ENCODE measurements at regions not wholly inside any gene's neighbourhood (a gene's known extent, or its start where the extent isn't known, plus 50 kb on each side); places are given as distances from the start of the nearest gene placed in this dataset.

DNA sequence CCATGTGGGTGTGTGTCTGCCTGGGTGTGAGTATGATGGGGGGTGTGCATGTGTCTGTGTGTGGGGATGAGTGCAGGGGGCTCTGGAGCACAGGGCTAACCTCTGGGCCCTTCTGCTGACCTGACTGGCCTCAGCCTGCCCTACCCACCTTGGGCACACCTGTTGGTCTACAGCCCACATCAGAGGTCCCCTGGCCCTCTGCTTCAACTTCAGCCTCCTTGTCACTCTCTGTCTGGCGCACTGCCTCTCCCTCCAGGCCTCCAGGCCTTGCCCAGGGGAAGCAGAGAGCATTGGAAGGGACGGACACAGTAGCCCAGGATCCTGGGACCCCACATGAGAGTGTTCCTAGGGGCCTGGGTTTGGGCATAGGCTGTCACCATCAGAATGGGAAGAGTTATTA is 115.4 kb downstream of the EFNB1 start:
- no peak for DNase-seq

DNA sequence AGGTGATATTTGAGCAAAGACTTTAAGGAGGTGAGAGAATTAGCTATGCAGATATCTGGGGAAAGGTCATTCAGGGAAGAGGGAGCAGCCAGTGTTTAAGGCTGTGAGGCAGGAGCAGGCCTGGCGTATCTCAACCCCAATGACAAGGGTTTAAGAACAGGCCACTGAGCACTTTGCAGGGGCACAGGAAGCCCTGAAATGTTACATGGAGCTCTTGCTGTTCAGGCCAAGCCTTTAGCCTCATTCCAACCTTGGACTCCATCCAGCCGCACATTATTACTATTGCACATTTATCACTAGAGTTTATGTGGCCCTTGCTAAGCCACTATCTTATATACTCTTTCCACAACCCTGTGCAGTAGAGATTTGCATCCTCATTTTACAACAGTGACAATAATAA is 114.0 kb downstream of the EFNB1 start:
- no peak for DNase-seq

DNA sequence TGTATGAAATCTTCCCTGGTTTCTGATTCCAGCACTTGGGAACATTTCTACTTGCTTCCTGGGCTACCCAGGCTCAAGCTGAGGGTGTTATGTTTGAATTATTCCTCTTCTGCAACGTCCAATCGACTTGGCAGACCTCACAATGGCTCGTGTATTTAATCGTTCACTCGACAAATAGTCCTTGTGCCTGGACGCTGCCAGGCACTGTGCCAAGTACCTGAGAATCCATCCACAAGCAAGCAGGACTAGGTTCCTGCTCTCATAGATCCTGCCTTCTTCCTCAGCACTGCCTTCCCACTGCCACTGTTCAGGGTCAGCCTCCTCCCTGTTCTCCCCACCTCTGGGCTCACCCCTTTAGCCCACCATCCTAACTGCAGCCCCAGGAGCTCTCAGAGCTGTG is 113.3 kb downstream of the EFNB1 start:
- DNase-seq = no peak

DNA sequence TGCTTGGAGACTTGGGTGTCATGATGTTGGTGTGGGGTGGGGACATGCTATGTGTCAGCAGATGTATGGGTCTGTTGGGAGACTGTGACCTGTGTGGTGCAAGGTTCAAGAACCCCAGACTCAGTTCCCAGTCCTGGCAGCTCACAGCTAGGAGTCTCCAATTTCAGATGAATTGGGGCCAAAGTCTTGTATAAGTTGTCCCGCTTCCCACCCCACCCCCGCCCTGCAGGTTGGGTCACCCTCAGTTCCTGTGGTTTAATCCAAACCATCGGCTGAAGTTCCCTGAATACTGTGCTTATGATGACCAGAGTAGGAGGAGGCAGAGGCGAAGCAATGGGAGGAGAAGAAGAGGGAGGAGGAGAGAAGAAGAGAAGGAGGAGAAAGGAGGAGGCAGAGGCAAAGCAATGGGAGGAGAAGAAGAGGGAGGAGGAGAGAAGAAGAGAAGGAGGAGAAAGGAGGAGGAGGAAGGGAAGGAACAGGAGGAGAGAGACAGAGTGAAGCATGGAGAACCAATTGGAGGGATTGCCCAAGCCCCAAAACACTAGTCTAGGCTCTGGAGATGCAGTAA is 112.6 kb downstream of the EFNB1 start:
- no peak for DNase-seq

DNA sequence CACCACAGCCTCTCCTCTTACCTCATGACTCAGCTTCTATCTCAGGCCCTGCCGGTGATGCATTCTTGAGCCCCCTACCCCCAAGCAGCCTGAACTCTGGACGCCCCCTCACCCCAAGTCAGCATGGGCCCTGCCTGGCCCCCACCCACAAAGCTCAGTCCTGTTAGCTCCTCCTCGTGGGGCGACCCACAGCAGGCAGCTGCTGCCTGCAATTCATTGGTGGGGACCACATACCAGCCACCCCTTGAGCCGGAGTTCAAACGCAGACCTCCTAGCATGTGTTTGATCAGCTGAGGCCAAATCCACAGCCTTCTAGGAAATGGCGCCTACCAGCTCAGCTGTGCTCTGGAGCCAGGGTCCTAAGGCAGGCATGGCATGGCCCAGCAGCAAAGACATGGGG is 111.8 kb downstream of the EFNB1 start:
- no peak for DNase-seq

DNA sequence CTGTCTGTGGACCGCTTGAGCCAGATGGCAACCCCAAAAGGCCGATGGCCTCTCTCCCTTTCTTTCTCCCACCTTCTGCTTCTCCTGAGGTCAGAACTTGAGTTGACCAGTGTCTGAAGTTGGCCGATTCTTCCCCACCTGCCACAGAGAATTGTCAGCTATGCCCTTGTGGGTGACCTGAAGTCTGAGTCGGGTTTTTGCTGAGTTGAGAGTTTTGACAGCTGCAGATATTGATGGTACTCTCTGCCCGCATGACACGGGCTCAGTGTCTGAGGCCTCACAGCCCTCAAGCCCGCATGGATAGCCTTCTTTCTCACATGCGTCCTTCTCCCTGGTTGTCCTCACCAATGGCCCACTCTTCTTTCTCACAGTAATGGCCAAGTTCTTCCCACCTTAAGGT is 111.0 kb downstream of the EFNB1 start:
- DNase-seq = no peak

DNA sequence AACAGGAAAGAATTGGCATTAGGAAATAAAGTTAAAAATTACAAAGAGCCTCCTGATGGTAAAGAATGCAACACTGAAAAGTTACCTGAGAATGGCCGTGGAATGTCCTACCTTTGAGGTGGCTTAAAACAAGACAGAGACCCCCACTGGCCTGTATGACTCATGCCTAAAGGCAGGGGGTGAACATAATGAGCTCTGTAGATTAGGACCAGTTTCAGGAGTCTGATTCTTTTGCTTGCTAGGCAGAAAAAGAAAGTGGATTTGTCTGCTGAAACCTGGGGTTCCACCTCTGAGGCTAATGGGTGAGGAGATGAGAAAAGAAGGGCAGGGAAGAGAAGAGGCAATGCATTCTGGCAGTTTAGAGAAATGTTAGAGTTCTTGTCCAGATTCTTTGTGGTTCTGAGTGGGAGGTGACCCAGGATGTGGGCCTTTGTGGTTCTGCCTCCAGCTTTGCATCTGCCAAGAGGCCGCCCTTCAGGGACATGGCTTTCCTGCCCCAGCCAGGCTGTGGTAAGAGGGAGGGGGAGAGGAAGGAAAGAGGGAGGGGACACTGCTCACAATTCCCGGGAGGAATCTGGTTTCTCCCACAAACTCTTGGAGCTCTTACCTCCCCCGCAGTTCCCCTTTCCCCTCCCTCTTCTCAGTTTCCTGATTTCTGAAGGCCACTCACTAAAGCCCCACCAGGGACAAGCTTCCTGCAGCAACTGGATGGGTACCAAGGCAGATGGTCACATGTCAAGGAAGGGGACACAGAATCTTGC is 109.6 kb downstream of the EFNB1 start:
- no peak for DNase-seq

DNA sequence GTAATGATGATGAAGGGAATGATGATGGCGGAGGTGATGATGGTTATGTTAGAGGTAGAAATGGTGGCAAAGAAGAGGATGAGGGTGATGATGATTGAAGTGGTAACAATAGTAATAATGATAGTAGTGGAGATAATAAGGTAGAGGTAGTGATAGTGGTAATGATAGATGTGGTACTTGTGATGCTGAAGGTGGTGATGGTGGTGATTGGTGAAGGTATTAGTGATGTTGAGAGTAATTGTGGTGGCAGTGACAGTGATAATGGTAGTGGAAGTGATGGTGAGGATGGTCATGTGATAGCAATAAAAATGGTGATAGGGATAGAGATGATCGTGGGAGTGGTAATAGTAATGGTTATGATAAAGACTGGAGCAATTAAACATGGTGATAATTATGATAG is 108.8 kb downstream of the EFNB1 start:
- DNase-seq = no peak

DNA sequence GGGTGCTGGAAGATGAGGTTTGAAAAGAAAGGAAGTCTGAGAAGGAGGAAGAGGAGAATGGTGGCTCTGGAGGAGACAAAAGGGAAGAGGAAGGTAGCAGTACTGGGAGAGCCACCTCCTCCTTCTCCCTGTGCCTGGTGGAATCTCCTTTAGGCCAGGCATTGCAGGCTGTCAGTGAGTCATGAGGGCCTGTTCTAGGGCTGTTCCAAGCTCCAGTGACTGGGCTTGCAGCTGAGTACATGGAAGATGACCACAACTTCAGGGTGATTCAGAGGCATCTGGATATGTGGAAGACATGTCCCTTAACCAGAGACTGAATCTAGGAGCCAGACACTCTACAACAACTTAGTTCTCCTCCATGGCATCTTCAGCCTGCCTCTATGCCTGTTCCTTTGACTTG is 107.8 kb downstream of the EFNB1 start:
- DNase-seq = no peak

DNA sequence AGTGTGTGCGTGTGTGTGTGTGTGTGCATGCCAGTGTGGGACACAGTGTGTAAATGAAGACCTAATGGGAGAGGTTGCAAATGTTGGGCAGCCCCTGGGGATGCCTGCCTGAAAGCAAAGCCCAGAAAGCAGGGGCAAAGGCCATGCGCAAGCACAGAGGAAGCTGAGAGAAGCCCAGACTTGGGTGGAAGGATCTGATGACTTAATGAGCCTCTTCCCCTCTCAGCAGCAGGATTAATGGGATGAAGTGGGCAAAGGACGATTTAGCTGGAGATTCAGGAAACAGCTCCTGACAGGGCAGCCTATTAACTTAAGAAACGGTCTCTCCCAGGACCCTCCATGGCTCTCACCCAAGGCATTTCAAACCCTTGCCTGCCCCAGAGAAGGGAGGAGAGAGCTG is 107.3 kb downstream of the EFNB1 start:
- DNase-seq = no peak

DNA sequence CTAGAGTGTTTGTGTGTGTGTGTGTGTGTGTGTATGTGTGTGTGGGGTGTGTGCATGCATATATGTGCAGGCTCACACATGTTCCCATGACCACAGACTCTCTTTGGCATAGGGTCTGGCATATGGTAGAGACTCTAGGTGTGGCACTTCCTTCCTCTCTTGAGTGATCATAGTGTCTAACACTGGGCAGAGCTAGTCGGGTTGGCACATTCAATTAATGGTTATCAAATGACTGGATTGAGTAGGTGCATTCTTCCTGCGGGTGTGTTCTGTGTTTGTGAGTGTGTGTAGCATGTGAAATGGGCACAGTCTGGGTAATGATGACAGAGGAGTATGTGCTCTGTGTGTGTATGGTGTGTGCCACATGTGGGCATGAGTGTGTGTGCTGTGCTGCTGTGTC is 106.5 kb downstream of the EFNB1 start:
- no peak for DNase-seq

DNA sequence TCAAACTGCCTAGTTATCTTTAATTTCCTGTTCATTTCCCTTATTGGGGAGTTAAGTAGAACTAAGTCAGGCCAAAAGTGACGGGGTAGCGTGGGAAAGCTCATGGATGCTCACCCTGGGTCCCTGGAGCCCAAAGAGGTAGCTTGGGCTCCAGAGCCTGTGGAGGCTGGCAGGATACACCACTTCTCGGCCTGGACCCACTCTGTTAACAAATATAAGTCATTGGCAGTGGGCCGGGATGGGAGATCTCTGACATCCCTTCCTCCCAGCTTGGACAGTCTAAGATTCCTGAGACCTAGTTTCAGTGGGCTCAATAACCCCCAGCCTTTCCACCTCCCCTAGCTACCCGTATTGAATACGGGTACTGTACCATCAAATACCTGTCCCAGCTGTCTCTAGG is 106.1 kb downstream of the EFNB1 start:
- no peak for DNase-seq

DNA sequence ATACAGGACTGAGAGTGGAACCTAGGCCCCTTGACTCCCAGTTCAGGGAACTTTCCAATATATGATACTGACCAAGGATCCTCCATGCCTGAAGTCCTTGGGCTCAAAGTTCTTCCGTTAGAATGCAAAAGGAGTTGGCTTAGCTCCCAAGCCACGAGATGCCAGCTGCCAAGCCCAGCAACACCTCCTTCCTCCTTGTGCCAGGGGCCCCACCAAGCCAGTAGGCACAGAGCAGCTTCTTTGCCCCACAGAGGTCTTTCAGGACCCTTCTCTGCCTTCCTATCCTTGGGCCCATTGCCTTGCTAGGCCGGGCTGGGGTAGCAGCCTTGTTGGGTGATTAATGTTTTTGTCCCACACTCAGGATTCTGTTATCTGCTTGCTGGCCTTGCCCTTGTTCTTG is 105.6 kb downstream of the EFNB1 start:
- no peak for DNase-seq

DNA sequence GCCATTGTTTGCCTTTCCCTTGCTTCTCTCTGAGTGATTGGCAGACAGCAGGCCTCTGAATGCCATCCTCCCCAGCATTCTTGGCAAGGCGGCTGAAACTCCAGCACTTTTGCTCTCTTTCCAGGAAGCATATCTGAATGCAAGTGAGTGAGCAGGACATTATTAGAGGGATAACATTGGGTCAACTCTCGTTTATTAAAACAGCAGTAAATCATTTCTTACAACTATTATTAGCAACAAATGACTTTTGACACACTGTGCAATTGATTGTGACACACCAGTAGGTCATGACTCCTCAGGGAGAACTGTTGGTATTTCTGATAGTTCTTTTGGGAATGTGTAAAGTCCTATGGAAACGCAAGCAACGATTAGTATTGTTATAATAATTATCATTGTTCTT is 103.8 kb downstream of the EFNB1 start:
- no peak for DNase-seq

DNA sequence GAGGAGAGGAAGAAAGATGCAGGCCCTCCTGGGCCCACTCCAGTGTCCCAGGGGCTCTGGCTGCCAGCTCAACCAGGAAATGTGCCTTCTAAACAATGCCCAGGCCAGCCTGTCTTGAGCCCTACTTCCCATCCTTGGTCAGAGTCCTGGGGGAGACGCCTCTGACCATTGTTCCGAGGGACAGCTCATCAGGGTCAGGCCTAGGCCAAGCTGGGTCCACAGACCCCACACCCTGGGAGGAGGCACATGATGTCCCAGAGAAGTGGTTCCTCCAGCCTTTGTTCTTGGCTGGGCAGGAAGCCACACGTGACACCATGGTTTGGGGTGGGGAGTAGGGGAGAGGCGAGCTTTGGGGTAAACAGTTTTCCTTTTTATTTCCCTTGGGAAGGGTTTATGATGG is 102.5 kb downstream of the EFNB1 start:
- DNase-seq = no peak

DNA sequence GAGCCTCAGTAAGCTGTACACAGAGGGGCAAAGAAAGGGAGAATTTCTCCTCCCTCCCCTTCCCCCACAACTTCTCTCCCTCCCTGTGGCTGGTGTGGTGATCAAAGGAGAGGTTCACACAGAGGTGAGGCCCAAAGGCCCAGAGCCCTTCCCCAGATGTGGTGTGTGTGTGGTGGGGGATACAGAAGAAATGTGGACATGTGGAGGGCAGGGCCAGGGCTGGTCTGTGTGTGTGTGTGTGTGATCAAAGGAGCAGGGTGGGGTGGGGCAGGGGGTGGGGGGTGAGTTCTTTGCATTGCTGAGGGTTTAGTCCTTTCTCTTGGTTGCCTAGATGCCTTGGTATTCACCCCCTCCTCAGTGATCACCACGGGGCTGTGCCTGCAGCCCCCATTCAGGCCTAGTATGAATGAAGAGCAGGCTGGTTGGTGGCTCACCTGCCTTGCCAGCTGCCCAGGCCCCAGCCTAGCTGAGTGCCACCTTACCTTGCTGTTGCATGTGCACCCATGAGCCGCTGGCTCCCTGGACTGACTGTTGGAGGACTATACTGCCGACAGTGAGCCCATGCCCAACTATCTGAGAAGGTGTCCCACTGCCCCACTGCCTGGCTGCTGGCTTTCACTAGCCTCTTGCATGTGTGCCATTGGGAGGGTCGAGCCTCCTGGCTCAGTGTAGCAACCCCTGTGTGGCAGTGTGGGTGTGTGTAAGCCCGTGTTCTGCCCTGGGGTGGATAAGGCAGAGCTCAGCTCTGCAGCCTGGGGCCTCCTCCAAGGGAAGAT is 101.9 kb downstream of the EFNB1 start:
- no peak for DNase-seq

DNA sequence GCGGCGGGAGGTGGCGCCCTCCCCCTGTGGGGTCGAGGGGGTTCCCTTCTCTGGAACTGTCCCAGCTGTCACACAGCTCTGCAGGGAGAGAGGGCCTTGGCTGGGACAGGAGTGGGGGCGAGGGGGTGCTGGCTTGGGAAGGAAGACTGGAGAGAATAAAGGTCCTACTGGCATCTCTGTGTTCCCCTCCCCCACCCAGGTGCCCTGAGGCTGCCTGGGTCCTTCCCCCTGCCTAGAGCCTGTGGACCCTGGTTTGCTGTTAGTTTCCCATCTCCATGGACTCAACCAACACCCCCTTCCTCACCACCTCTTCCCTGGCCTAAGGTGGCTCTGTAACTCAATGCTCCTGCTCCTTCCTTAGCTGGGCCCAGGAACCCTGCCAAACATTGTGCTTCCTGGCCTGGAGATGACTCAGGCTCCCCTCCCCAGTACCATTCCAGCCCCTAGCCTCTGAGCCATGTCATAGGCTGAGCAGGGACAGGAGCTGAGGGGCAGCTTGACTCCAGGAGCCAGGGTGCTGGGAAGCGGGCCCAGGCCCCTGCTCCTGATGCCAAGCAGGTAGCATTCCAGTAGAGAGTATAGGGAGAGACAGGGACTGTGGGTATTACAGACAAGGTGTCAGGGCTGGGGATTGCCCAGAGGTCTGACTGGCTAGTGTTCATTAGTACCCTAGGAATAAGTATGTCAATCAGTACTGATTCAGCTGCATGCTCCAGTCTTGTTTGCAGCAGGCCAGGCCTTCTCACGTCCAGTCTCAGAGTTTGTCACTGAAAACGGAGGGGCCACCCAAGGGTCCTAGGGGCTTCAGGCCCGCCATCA is 100.7 kb downstream of the EFNB1 start:
- no peak for DNase-seq

DNA sequence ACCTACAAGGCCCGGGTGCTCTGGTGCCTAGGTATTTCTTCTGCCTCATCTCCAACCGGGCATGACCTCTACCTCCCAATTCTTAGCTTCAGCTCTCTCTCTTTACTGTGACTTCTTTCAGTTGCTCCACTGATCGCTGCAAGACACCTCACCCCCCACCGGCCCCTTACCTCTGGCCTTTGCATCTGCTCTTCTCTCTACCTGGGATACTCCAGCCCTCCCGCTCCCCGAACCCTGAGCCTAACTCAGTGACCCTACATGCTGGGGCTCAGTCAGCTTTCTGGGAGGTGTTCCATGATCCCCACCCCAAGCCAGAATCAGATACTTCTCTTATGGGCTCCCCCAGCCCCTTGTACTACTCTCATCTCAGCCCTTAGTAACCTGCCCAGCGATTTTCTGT is 99.6 kb downstream of the EFNB1 start:
- DNase-seq = no peak

DNA sequence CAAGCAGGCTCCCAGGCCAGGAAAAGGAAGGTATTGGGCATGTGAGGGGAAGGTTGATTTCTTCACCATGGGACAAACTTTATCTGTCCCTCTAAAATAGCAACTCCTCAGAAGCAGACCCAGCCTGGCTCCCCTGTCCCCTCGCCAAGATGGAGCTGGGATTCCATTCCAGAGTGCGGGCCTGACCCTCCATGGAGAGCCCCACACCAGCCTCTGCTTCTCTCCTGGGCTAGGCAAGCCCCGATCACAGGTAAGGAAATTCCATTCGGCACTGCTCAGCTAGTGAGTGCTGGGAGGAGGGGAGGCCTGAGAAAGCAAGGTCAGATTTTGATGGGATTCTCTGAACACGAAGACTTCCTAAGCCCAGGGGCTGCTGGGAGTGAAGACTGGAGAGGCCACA is 98.4 kb downstream of the EFNB1 start:
- no peak for DNase-seq

DNA sequence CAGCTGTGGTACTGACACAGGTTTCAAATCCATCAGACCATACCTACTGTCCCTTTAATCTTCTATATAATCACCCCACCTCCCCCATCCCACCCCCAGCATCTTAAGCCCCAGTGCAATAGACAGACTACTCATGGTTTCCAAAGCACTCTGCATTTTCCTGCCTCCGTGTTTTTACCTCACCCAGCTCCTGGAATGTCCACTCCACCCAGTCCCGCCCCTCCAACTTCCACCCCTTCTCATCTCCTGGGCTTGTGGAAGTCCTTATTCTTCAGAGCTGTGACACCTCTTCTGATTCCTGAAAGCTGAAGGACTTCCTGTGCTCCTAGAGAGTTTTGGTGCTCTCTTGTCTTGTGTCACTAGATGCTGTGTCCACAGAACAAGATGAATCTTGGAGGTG is 94.3 kb downstream of the EFNB1 start:
- DNase-seq = no peak

DNA sequence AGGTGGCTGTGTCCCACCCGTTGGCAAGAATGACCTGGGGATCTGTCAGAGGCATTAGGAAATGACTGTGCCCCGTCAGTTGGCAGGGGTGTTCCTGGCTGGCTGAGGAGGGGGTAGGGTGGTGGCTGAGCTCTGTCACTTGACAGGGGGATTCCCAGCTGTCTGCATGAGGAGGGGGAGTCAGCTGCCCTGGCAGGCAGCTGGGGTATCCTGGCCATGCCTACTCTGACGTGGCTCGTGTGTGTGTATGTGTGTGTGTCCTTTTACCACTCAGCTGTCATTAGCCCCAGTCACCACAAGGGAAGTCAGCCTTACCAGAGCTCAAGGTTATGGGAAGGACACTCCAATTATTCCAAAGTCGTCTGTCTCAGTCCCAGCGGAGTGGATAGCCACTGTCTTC is 93.2 kb downstream of the EFNB1 start:
- no peak for DNase-seq

DNA sequence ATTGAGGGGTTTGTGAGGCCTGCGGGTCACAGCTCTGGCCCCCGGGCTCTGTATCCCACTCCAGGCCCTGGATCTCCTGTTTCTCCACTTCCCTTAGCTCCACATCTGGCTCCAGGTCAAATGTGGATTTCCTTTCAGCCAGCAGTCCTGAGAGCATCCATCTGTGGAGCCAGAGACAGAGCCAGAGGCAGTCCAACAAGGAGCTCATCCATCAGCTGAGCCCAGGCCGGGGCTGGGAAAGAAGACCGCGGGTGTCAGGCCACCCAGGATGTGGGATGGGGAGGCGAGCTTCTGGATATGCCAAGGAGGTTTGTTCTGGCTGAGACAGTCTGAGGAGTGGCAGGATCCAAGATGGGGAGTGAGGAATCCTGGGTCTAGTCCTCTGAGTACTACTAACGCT is 91.7 kb downstream of the EFNB1 start:
- no peak for DNase-seq

DNA sequence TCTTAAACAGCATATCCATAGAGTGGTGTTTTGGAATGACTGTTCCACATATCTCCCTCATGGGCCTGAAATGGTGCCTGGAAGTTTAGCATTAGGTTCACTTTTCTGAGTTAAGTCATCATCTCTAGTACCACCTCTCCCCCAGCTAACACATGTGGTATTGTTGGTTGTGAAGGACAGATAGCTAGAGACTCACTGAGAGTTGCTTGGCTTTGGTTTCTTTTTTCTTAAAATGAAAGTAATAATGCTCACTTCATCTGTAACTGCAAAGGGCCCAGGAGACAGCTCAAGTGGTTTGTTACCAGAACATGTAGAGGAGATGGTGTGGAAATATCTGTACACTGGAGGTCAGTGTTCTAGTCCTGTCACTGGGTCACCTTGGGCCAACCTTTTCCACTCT is 90.9 kb downstream of the EFNB1 start:
- DNase-seq = no peak

DNA sequence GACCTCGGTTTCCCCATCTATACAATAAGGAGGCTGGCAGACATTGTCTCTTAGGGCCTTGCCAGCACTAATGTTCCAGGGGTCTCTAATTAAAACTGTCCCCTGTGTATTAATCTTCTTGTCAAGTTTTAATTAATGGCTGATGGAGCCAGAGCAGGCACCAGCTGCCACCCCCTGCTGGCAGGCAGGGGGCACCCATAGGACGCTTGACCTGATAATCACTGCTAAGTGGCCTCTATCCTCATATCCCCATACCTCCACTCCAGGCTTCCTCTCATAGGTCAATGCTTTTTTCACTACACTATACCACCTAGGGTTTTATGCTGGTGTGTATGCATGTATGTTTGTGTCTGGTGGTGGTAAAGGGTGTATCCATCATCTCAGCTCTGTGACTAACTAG is 89.4 kb downstream of the EFNB1 start:
- no peak for DNase-seq

Measured in CD4-positive, alpha-beta T cell treated with Interleukin-15 for 1 hour (primary cell).